ENCODE measurements at regions not wholly inside any gene's neighbourhood (a gene's known extent, or its start where the extent isn't known, plus 50 kb on each side); places are given as distances from the start of the nearest gene placed in this dataset.
"Not testable (repeated sequence)": the region's sequence is repeated elsewhere in the genome, so short reads cannot be mapped to it uniquely, and the experiment has no call there.

GRCh38 chr10:118948786-118949185 lies 80.7 kb upstream of the NANOS1 start:
- no peak for DNase-seq (ENCODE audit: low spot score)

DNA sequence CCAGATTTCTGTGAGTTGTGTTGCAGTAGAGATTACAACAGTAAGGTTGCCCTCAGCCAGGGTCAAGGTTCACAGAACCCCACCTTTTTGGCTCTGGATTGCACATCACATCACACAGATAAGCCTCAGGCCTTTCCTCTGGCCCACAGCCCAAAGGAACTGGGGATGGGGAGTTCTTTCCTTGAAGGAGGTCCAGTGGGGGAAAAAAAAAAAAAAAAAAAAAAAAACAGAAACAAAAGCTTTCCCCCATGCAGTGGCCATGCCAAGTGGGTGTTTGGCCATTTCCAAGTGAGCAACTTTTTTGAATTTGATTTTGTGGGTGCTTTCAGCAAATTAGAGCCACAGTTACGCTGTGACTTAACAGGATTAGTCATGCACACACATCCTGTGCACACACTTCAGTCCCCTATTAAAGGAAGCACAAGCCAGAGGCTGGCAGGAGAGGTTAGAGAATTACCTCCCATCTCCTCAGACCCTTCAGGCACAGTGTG lies 79.3 kb upstream of the NANOS1 start:
- DNase-seq (ENCODE audit: low spot score) = peak; percentile 19

DNA sequence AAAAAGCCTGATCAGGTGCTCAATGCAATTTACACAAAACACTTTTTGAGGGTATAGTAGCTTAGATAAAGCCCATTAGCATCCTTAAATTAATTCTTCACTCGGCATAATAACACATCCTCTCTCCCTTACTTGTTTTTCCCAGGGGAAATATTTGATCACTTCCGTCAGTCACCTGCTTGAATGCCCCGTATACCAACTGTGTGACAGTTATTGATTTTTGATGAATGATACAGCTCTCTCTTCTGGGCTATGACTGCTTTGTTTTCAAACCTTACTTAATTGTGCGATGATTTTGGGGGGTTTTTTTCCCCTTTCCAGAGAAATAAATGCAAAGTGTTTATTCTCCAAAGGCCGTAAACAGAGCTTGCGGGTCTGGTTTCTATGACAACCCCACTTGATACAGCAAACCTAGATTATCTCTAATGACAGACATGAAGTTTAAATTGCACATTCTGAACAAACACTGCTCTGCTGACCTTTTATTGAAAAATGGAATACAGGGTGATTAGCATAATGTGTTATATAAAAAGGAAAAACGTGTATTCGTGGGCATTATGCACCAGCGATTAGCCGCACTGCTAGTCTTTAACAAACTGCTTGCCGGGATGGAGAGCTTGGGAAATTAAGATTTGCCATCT lies 78.4 kb upstream of the NANOS1 start:
- DNase-seq (ENCODE audit: low spot score) = no peak

DNA sequence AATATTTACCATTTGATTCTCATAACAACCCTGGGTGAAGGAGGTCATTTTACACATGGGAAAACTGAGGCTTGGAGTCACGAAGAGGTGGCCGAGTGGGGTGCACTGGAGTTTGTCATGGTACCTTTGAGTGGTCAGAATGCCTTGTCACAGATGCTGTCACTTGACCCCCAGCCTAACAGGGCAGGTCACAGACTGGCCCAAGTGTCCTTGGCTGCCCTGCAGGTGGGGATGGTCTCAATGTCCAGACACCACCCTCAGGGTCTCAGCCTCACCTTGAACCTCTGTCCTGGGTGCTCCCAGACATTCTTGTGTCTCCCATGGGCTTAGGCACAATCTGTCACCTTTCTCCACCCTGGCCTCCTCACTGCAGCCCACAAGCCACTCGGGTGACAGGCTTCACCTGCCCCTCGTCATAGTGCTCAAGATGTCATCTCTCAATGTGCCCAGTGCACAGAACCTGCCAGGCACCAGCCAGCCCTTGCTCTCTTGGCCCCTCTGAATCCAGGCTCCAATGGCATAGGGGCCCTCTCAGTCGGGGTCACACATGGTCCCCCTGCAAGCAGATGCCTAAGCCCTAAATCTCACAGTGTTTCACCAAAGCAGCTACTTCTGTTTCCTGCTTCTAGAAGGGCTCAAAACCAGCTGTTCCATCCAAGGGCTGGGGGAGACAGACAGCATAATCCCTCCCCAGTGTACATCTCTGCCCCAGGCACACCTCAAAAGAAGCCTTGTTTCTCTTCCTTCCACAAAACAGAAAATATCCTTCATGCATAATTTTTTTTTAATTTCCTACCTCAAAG lies 76.8 kb upstream of the NANOS1 start:
- no peak for DNase-seq (ENCODE audit: low spot score)

GRCh38 chr10:118953598-118954393 lies 75.7 kb upstream of the NANOS1 start:
- DNase-seq (ENCODE audit: low spot score) = no peak

GRCh38 chr10:118955531-118955930 lies 74.0 kb upstream of the NANOS1 start:
- no peak for DNase-seq (ENCODE audit: low spot score)

DNA sequence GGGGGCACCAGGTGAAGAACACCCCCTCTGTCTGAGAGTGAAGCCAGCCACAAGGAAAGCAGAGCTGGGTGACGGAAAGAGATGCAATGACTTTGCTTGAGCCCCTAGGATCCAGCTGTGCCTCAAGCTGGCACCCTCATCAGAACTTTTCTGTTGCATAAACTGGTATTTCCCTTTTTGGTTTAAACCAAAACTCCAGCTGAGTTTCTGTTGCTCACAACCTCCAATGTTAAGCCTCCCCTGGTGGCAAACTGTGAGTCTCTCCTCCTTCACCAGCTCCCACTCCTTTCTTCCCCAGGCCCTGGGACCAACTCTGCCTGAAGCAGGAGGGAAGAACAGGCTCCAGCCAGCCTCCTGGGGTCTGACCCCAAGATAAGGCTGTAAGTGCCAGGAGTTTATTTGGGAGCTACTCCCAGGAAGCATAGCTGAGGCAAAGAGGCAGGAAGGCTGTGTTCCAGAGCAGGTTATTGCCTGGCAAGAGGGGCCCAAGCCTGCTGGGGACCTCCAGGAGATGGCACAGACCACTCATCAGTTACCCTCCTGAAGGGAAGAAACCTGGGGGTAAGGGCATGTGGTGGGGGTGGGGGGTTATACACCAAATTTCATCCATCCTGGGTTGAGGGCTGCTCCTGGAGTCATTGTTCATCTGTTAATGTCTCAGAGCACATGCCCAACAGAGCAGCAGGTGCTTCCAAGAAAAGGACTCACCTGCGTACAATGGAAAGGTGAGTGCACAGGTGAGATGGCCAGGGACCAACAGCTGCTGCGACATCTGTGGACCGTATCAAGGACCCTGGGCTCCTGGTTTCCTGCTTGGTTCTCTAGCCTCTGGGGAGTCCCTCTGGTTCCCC lies 73.3 kb upstream of the NANOS1 start:
- no peak for DNase-seq (ENCODE audit: low spot score)

- no peak for DNase-seq (ENCODE audit: low spot score)
Measured at GRCh38 chr10:118956802-118957442, 72.6 kb upstream of the NANOS1 start.

GRCh38 chr10:118957443-118957825 lies 72.1 kb upstream of the NANOS1 start:
- DNase-seq (ENCODE audit: low spot score) = no peak

GRCh38 chr10:118957966-118958365 lies 71.5 kb upstream of the NANOS1 start:
- no peak for DNase-seq (ENCODE audit: low spot score)

DNA sequence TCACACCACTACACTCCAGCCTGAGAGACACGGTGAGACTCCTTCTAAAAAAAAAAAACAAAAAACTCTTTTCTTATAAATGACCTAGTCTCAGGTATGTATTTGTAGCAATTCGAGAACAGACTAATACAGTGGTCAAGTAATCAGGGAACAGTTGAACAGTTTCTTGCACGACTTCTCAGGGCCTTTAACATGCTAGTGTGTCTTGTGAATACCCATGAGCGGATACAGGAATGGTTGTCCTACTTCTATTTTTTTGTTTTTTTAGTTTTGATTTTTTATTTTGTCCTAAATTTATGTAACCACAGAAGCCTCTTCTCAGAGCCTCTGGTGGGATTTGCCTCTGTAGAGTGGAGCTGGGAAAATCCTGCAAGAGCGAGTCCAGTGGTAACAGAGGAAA lies 71.0 kb upstream of the NANOS1 start:
- no peak for DNase-seq (ENCODE audit: low spot score)

- no peak for DNase-seq (ENCODE audit: low spot score)
Measured at GRCh38 chr10:118958984-118959925, 70.3 kb upstream of the NANOS1 start.

- DNase-seq (ENCODE audit: low spot score) = no peak
Measured at GRCh38 chr10:118960157-118961090, 69.1 kb upstream of the NANOS1 start.

GRCh38 chr10:118961436-118961835 lies 68.1 kb upstream of the NANOS1 start:
- no peak for DNase-seq (ENCODE audit: low spot score)

DNA sequence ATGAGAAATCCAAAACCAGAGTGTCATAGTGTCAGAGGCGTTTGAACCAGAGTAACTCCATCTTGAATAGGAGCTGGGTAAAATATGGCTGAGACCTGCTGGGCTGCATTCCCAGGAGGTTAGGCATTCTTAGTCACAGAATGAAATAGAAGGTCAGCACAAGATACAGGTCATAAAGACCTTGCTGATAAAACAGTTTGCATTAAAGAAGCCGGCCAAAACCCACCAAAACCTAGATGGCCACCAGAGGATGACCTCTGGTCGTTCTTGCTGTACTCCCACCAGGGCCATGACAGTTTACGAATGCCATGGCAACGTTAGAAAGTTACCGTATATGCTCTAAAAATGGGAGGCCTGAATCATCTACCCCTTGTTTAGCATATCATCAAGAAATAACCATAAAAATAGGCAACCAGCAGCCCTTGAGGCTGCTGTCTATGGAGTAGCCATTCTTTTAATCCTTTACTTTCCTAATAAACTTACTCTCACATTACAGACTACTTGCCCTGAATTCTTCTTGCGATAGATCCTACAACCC lies 67.1 kb upstream of the NANOS1 start:
- DNase-seq (ENCODE audit: low spot score) = not testable (repeated sequence)

DNA sequence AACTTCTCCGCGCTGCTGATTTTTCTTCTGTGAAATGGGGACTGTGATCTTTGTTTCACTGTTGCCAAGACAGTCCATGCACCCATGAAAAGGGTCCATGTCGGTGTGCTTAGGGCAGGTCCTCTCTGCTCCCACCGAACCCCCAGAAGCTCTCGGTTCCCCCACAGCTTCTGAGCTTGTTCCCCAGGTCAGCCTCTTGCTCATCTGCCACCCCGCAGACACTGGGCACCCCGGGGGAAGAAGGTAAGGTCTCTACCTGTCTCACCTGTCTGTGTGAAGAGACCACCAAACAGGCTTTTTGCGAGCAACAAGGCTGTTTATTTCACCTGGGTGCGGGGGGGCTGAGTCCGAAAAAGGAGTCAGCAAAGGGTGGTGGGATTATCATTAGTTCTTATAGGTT lies 66.2 kb upstream of the NANOS1 start:
- DNase-seq (ENCODE audit: low spot score) = no peak

GRCh38 chr10:118963933-118964332 lies 65.6 kb upstream of the NANOS1 start:
- DNase-seq (ENCODE audit: low spot score) = no peak

DNA sequence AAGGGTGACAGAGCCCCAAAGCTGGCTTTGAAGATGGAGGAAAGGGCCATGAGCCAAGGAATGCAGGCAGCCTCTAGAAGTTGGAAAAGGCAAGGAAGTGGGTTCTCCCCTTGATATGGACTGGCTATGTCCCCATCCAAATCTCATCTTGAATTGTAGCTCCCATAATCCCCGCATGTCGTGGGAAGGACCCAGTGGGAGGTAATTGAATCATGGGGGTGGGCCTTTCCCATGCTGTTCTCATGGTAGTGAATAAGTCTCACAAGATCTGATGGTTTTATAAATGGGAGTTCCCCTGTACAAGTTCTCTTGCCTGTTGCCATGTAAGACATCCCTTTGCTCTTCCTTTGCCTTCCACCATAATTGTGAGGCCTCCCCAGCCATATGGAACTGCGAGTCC lies 65.0 kb upstream of the NANOS1 start:
- not testable (repeated sequence) for DNase-seq (ENCODE audit: low spot score)

- no peak for DNase-seq (ENCODE audit: low spot score)
Measured at GRCh38 chr10:118965096-118965495, 64.4 kb upstream of the NANOS1 start.
